Activated effector memory CD4-positive, alpha-beta T cell treated with anti-CD3 and anti-CD28 coated beads, Interleukin-2, amount 50 U/mL, for 16 hours (primary cell): ENCODE measurements at regions not wholly inside any gene's neighbourhood (a gene's known extent, or its start where the extent isn't known, plus 50 kb on each side); places are given as distances from the start of the nearest gene placed in this dataset.

Experiments used
- DNase-seq: peaks from one replicate; pipeline ENCODE4 v3.0.0-alpha.2; 2020

GRCh38 chr1:29382851-29383745 is 146.8 kb downstream of the PTPRU start:
- no peak for DNase-seq

- DNase-seq, result no peak
Measured at GRCh38 chr1:29381426-29381825, 145.1 kb downstream of the PTPRU start.

GRCh38 chr1:29380532-29380931 is 144.2 kb downstream of the PTPRU start:
- no peak for DNase-seq

- no peak for DNase-seq
Measured at GRCh38 chr1:29379443-29380073, 143.2 kb downstream of the PTPRU start.
